GM20431 (cell line): ENCODE measurements at regions not wholly inside any gene's neighbourhood (a gene's known extent, or its start where the extent isn't known, plus 50 kb on each side); places are given as distances from the start of the nearest gene placed in this dataset.
"Not testable (repeated sequence)": the region's sequence is repeated elsewhere in the genome, so short reads cannot be mapped to it uniquely, and the experiment has no call there.

Experiments used
- in situ Hi-C: fragments of 300-500 bp; cut with MseI, MboI; formaldehyde crosslinking; loops from one replicate; pipeline ENCODE4 v1.15.0; 2020; ENCODE audit warnings: low sequenced_read_pairs; ENCODE audit not compliant: unreplicated experiment

DNA sequence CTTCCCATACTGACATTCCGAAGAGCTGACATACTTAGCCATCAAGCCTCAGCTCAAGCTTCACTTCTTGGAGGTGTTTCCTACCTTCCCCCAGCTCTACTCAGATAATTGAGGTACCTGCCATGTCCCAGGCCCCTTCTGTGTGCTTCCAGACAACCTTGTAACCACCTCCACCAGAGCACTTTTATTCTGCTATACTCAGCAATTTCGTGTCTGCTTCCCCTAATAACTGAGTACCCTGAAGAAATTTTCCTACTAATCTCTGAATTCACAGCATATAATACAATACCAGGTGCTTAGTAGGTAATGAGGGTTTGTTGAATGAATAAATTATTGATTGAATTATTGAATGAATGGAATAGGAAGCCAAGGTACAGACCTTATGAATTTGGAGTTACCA lies 605.5 kb downstream of the MID1IP1 start:
- in situ Hi-C loops = no loop called here

DNA sequence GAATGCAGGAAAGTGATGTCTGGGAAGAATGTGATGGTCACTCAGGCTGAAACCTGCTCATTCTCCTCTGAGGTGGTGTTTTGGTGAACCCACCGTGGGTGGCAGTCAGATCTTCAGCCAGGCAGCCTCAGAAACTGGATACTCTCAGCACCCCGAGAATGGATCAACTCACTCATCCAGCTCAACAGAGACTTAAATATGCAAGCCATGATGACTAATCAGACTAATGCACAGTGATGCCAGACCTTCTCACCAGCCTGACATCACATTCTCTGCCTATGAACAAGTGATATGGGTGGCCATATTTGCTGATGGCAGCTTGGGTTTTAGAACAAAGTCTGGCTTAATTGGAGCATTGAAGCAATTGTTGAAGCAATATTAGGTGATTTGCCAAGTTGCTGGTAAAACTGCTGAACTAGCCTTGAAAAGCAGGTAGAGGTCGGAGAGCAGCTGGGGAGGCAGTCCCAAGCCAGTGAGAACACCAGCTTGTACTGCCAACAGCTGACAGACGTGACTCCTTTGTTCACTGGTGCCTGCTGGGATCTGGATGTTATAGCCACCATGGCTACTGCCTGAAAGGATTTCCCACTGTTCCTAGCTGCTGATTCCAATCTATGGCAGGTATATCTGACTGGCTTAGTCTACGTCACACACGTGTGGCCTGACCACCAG lies 608.1 kb downstream of the MID1IP1 start:
- in situ Hi-C loops = no loop called here

DNA sequence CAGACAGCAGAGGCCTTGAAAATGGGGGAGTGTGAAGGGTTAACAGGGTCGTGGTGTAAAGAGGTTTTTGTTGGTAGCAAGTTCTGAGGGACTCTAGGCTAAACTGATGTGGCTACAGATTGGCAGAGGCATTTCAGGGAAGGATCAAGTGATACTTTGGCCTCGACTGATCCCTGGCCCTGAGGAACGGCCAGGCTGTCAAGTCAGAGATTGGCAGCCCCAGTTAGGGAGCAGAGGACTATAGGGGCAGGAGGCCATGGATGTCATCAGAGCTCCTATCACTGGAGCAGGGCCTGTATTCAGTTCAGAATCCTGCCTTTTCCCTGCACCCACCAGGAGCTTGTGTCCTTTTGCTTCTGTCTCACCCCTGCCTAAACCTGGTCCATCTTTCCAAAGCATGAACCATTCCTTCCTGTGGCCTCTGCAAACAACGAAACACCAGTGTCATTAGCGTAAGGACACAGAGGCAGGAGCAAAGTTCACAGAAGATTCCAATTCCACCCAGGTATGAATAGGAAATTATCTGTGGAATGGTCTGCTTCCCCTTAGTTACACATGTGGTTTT lies 613.1 kb downstream of the MID1IP1 start:
- in situ Hi-C loops = no loop called here

DNA sequence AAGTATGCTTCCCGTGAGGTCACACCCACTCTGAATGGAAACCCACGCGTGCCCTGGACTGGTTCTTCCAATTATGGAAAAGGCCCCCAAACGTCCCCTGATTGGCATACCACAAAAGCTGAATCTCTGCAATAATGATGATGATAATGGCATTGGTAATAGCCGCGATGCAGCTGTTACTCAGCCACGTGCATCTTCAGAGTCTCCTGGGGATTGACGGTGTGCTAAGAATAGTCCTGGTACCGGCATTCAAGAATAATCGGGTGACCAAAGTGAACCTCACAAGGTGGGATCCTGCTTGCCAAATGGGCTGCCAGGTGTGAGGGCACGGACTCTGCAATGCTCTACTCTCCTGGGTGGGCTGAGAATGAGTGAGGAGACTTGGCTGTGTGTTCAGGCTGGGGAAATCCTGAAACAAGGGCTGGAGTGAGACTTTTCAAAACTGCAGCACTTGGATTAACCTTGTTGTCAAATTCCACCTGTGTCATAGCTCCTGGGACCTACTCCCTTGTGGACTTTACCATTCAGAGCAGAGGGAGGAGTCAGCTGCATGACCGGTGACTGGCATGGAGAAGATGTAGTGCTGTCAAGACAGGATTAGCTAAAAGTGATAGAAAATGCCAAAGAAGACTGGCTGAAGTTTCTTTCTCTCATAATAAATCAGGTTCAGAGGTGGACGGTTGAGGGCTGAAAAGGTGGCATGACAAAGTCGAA lies 615.4 kb downstream of the MID1IP1 start:
- in situ Hi-C loops = no loop called here

DNA sequence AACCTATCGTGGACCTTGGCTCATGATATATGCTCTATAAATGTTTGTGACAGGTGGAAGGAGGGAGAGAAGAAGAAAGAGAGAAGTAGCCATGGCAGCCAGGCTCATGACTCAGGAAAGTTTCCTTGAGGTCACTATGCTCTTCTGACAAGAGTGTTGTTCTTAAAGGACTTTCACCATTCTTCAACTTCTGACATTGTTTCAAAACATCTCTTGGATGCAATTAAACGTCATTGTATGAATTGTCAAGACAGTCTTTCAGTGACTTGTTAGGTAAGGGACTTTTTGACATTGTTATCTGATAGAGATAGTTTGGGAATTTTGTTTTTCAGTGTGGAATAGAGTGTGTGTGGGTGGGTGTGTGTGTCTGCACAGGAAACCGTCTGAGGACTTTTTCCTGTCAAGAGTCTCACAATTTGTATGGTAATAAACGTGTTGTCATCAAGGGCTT lies 617.0 kb downstream of the MID1IP1 start:
- in situ Hi-C loops = no loop called here

DNA sequence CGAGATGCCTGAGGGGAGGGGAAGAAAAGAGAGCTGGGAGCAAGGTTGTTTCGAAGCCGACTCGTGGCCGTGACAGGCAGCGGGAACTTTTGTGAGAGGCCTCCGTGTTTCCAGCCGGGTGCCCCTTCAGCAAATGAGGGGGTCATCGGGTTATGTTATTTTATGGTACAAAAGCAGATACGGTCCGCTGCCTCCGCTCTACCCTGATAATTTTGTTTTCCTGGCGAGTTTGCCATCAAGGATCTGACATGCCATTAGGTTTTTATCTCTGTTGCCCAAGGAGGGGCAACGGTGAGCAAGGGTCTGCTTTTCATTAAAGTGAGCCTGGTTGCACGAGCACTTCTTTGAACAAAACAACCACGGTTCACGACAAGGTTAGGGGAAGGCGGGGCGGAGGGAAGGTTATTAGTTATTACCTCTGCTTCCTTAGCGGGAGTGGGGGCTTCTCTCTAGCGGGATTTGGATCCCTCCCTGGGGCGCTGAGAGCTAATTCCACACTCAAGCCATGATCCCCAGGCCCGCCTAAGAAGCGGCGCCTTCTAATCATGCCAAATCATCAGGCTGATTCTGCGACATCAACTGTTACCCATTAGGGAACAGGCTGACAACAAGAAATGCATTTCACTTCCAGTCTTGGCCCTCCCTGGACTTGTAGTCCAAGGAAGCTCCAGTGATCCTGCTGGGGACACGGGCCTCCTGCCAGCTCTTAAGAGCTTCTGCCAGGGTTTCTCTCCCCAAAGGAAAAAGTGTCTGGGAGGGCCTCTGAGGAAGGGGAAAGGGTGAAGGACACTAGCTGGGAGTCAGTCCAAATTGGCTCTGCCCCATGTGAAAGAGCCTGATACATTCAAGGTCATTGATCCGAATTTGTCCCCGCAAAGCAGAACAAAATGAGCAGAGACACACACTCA lies 617.7 kb downstream of the MID1IP1 start:
- in situ Hi-C loops = no loop called here

DNA sequence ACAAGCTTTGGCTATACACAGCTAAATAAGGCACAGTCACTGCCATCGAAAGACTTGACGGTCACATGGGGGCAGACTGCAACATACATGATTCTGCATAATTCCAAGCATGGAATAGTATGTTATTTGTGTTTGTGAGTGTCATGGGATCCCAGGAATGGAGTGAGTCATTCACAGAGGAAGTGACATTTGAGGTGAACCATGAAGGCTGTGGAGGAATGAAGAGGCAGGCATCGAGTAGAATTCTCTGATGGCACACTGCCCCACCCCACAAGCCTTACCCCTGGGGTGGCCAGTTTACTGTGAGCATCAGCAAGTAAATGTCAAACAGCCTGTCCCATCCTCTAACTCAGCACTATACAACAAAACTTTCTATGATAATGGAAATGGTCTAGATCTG lies 619.7 kb downstream of the MID1IP1 start:
- in situ Hi-C loops = no loop called here

DNA sequence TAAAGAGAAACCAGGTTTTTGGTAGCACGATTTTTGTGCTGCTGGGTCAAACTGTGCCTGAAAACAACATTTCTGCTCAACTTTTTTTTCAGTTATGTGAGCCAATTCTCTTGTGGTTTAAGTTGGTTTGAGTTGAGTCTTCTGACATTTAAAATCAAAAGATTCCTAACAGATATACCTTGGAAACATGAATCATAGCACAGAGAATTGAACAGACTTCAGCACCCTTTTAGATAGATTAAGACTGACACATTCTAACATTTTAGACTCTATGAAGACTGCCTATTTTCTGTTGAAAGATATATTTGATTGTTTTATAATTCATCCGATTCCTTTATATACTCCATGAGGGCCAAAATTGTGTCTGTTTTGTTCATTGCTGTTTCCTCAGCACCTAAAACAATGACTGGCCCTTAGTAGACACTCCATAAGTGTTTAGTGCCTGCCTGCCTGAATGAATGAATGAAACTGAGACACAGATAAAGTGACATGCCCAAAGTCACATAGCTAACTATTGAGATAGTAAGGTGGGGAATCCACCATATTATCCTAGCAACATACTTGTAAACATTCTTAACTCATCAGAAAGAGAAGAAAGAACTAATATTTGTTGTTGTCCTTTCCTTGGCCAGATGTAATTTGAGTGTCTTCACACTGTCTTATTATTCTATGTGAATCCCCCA lies 624.0 kb downstream of the MID1IP1 start:
- in situ Hi-C loops = no loop called here

DNA sequence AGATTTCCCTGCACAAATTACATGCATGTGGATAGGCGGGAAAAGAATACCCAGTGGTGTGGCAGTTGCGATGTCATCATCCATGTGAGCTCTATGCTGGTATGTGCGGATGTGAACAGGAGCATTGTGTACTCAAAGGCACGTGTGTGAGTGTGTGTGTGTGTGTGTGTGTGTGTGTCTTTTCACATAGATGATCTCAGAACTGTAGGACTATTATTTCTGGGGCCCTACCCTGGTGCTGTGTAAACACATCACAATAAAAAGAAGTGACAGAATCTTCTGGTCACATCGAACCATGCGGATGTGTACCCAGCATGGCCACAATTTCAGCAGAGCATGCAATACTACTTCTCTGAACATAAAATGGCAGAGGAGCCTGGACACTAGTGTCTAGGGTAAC lies 624.8 kb downstream of the MID1IP1 start:
- in situ Hi-C loops = no loop called here

DNA sequence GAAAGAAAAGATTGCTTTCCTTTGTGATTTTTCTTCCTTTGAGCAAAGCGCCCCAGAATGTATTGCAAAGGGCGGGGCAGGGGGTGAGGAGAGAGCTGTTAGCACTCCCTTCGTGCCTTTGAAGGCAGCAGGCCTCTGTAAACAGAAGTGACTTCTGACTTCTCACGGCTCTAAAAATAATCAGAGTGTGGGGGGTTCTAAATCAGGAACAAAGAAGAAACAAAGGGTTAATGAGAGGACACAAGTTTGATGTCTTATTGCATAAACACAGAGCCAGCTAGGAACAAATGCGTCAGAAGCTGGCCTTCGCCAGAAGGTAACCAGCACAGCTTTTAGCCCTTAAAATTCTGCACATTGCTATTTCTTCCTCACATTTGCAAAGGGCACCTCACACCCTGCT lies 626.2 kb downstream of the MID1IP1 start:
- in situ Hi-C loops = no loop called here

DNA sequence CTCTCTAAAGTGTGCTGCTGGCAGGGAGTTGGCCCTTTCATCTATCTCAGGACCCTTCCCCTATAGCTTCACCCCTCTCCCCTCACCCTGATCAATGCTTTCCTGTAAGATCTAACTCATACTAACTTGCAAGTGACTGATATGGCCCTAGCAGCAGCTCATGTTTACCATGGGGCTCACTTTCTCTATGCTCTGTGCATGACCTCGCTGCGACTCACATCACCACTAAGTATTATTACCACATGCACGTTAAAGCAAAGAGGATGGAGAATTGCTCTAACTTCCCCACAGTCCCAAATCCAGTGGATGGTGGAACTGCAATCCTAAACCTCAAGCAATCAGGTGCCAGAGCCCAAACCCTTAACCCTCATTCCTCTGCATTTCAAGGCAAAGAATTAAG lies 626.6 kb downstream of the MID1IP1 start:
- in situ Hi-C loops = no loop called here

DNA sequence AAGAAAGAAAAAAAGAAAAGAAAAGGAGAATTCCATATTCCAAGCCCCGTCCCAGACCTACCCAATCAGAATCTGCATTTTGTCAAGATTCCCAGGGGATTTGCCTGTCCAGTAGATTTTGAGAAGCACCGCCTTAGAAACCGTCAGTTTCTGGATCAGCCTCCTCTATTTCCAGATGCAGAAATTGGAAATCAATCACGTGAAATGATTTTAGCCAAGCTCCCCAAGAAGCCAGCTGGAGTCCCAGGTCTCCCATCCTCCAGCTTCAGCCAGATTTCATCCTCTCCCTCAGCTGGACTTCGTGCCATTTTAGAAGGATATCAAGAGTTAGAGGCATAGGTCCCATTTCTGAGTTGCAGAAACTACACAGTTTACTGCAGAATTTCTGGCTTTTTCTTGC lies 629.3 kb downstream of the MID1IP1 start:
- in situ Hi-C loops = no loop called here

DNA sequence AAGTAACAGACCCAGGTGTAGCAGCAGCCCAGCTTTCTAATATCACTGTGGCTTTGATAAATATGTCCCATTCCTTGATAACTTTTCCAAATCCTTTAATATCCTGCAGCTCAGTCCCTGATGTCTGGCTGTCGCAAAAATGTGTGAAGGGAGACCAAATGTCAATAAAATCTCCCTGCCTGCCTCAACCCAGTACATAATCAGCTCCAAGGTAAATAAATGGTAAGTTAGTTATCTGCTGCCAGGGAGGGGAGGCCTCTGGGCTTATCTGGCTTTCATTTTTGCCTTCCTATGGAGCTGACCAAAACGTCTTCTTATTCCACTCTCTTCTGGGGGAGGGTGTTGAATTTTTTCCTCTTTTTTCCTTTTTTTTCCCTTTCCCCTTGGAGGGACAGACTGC lies 630.6 kb downstream of the MID1IP1 start:
- in situ Hi-C loops = no loop called here

DNA sequence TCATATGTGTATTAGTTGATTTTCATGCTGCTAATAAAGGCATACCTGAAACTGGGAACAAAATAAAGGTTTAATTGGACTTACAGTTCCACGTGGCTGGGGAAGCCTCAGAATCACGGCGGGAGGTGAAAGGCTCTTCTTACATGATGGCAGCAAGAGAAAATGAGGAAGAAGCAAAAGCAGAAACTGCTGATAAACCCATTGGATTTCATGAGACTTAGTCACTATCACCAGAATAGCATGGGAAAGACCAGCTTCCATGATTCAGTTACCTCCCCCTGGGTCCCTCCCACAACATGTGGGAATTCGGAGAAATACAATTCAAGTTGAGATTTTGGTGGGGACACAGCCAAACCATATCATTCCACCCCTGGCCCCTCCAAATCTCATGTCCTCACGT lies 633.4 kb downstream of the MID1IP1 start:
- in situ Hi-C loops = not testable (repeated sequence)

DNA sequence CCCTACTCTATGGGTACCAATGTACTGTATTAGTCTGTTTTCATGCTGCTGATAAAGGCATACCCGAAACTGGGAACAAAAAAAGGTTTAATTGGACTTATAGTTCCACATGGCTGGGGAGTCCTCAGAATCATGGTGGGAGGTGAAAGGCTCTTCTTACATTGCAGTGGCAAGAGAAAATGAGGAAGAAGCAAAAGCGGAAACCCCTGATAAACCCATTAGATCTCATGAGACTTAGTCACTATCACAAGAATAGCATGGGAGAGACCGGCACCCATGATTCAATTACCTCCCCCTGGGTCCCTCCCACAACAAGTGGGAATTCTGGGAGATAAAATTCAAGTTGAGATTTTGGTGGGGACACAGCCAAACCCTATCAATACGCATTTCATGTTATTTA lies 635.3 kb downstream of the MID1IP1 start:
- in situ Hi-C loops = not testable (repeated sequence)

DNA sequence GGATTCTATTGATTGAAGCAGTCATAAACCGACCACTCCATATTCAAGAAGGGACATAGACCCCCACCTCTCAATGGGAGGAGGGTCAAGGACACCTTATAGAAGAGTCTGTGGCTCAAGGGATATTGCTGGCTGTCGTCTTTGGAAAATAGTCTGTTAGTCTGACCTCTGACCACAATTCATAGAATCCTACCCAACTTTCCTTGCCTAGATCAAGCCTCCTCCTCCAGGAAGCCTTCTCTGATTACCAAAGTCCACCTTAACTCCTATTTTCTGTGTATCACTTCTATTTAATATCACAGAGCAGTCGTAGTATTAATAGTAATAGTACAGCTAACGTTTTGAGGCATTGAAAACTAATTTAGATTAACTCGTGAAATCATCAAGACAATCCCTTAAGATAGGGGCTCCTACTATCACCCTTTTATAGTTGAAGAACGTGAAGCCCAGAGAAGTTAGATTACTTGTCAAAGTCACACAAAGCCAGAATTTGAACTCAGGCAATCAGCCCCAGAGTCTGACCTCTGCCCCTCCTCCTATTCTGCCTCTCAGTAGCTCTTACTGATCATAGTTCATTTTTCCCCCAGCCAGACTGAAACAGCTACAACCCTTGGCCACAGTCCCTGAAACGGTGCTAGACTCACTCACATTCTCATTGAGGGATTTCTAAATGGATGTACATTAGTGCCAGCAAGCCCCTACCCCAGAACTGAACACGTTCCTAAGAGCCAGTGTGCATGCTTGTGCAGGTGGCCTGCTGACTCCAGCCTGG lies 636.6 kb downstream of the MID1IP1 start:
- in situ Hi-C loops = no loop called here

DNA sequence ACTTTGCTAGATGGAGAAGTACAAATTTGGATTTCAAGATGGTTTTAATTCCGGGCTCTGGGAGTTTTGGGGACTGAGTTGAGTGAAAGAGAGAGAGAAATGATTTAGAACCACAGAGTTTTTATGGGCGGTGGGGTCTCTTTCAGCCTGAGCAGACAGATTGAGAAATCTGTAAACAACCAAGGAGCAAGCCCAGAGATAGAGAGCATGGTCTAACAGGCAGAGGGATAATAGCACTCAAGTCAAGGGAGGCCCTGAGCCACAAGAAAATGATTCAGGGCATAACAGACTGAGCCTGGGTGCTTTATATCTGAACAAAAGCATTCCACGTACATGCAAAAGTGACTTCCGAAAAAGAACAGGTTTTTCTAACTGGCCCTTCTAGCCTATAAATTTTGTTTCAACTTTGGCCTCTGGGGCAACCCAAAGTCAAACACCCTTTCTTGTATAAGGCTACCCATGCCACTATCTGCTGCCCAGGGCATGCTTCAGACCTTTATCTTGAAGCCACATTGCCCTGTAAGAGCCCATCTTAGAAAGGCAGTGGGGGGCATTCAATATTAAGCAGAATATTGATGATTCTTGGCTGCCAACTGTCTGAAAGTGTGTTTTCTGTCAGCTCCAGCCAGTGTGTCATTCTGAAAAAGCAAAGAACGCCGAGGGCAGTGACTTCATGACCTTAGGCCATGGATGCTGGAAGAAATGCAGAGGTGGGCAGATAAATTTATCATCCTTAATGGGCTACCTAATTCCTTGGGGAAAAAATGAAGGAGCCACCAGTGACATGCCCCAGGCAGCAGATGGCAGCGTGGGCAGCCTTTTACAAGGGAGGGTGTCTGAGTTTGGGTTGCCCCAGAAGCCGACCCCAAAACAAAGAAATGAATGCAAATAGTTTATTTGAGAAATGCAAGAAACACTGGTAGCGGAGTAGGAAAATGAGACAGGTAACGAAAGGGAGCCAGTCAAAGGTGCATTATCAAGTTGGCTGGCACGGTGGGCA lies 637.6 kb downstream of the MID1IP1 start:
- in situ Hi-C loops = no loop called here
